ENCODE measurements at regions not wholly inside any gene's neighbourhood (a gene's known extent, or its start where the extent isn't known, plus 50 kb on each side); places are given as distances from the start of the nearest gene placed in this dataset.

DNA sequence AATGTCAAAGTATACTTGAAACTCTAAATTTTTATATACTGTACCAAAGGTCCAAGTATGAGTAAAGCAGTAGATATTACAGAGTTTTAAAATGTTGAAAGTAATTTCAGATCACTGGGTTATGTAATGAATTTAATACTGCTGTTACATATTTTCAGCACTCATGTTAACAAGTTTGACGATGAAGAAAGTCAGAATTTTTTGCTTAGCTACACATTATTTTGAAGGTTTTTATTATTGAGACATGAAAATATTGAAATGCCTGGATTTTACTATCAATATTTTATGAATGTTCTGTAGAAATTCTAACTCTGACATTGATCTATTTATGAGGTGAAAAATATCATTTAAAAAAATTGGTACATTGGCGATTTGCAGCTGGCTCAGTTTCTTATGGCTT, 1030.3 kb downstream of the FSCB start:
- TF ChIP-seq POLR2AphosphoS5 (IDR thresholded peaks at IDR 0.05) (no peak), POLR2A (IDR thresholded peaks at IDR 0.05) (no peak)
- TF ChIP-seq, protein P1, sequence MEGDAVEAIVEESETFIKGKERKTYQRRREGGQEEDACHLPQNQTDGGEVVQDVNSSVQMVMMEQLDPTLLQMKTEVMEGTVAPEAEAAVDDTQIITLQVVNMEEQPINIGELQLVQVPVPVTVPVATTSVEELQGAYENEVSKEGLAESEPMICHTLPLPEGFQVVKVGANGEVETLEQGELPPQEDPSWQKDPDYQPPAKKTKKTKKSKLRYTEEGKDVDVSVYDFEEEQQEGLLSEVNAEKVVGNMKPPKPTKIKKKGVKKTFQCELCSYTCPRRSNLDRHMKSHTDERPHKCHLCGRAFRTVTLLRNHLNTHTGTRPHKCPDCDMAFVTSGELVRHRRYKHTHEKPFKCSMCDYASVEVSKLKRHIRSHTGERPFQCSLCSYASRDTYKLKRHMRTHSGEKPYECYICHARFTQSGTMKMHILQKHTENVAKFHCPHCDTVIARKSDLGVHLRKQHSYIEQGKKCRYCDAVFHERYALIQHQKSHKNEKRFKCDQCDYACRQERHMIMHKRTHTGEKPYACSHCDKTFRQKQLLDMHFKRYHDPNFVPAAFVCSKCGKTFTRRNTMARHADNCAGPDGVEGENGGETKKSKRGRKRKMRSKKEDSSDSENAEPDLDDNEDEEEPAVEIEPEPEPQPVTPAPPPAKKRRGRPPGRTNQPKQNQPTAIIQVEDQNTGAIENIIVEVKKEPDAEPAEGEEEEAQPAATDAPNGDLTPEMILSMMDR (IDR thresholded peaks at IDR 0.05 in 8 of 11, conservative IDR thresholded peaks at IDR 0.05 in 3 of 11) = no peak
- no peak for DNase-seq

DNA sequence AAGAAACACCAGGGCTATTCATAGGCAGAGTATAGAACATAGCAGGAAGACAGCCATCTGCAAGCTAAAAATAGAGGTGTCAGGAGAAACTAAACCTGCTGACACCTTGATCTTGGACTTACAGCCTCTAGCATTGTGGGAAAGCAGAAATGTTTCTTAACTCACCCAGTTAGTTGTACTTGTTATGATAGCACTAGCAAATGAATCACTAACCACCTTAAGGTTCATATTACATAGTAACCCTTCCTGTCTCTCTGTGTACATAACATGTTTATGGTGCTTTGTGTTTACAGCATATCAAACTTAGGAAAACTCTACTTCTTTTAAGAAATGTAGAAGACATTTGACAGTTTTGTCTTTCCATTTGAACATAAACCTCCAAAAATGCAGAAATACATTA, 1031.3 kb downstream of the FSCB start:
- intact Hi-C loops (cut with DNase I; ENCODE audit: low total_unique reads) = no loop called here

More for the DNA sequence above, 1030.3 kb downstream of the FSCB start:
- intact Hi-C loops (cut with DNase I; ENCODE audit: low total_unique reads) = no loop called here
- Histone ChIP-seq H3K27me3 (replicated peaks in 1 of 7) (no peaks in the 10 kb centered on the region), H3K27ac (no peak overlapping the region), H3K9me3 (no peaks in the 10 kb centered on the region), H3K4me1 (no peaks in the 10 kb centered on the region), H3K4me3 (no peak overlapping the region), H3K36me3 (no peaks in the 10 kb centered on the region)
- 84 to 91% (median 87%) methylated on average over 2 of the region's 2 CpGs for WGBS, 5 donors

DNA sequence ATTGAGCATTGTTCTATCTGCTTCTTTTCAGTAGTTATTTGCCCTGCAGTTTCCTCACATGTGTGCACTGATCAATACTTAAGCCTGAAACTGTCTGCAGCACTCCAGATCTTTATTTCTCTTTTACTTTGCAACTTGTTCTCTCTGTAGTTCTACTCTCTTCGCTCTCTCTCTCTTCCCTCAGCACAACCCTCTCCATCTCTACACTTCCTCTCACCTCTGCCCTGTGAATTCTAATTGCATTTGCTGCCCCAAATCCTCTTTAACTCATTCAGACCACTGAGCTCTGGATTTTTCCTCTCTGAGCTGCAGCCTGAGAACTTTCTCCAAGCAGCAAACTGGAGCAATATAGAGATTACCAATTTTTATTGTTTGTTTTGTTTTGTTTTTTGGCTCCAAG, 1035.5 kb downstream of the FSCB start:
- TF ChIP-seq POLR2AphosphoS5 (IDR thresholded peaks at IDR 0.05) (no peak), POLR2A (IDR thresholded peaks at IDR 0.05) (no peak)
- TF ChIP-seq, protein P1 (IDR thresholded peaks at IDR 0.05 in 8 of 11, conservative IDR thresholded peaks at IDR 0.05 in 3 of 11) = no peak
- Histone ChIP-seq H3K27me3 (replicated peaks in 1 of 7) (no peaks in the 10 kb centered on the region), H3K27ac (no peak overlapping the region), H3K9me3 (no peaks in the 10 kb centered on the region), H3K4me3 (no peak overlapping the region), H3K4me1 (no peaks in the 10 kb centered on the region), H3K36me3 (no peaks in the 10 kb centered on the region)
- WGBS, 5 donors = 71 to 90% (median 83%) methylated on average over 1 of the region's 1 CpG
- DNase-seq = no peak
- intact Hi-C loops (cut with DNase I; ENCODE audit: low total_unique reads) = no loop called here

More for the DNA sequence above, 1031.3 kb downstream of the FSCB start:
- DNase-seq = no peak
- no peak overlapping the region for H3K27ac ChIP-seq
- no peaks in the 10 kb centered on the region for H3K27me3 ChIP-seq (replicated peaks in 1 of 7)
- TF ChIP-seq, protein P1 (IDR thresholded peaks at IDR 0.05 in 8 of 11, conservative IDR thresholded peaks at IDR 0.05 in 3 of 11) = no peak
- no peak for TF ChIP-seq POLR2A (IDR thresholded peaks at IDR 0.05)
- TF ChIP-seq POLR2AphosphoS5 (IDR thresholded peaks at IDR 0.05) = no peak
- H3K4me1 ChIP-seq = no peaks in the 10 kb centered on the region
- no peaks in the 10 kb centered on the region for H3K9me3 ChIP-seq
- H3K4me3 ChIP-seq = no peak overlapping the region
- H3K36me3 ChIP-seq = no peaks in the 10 kb centered on the region

DNA sequence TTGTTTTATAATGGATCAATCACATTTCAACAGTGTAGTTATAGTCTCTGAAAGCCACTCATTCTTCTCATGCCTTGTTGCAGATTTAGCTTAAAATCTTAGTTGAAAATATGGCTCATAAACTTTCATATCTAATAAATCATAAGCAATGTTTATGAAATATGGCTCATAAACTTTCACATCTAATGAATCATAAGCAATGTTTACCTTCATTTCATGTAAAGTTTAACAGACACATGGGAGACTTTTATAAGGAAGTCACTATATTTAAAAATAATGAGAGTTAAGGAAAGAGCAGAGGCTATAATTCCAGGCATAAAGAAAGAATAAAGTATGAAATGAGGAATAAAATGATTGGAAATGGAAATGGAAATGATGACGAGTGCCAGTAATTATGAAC, 1042.1 kb downstream of the FSCB start:
- DNase-seq = no peak
- intact Hi-C loops (cut with DNase I; ENCODE audit: low total_unique reads) = no loop called here
- Histone ChIP-seq H3K36me3 (no peaks in the 10 kb centered on the region), H3K27ac (no peak overlapping the region), H3K4me1 (no peaks in the 10 kb centered on the region), H3K9me3 (peaks cover 0 to 9% (median 0%) of the 10 kb centered on the region in 8 donors), H3K4me3 (no peak overlapping the region), H3K27me3 (replicated peaks in 1 of 7) (no peaks in the 10 kb centered on the region)
- 78 to 90% (median 82%) methylated on average over 1 of the region's 1 CpG for WGBS, 5 donors
- TF ChIP-seq POLR2AphosphoS5 (IDR thresholded peaks at IDR 0.05) (no peak), POLR2A (IDR thresholded peaks at IDR 0.05) (no peak)
- TF ChIP-seq, protein P1 (IDR thresholded peaks at IDR 0.05 in 8 of 11, conservative IDR thresholded peaks at IDR 0.05 in 3 of 11) = no peak

Data from spleen (tissue), 11 donors.